Hippocampal formation (tissue), 2 donors: ENCODE measurements at regions not wholly inside any gene's neighbourhood (a gene's known extent, or its start where the extent isn't known, plus 50 kb on each side); places are given as distances from the start of the nearest gene placed in this dataset.

Experiments used
- DNase-seq, 2 donors: peaks; one replicate each; lab custom pipeline; 2025; lab: John Stamatoyannopoulos, UW

- no peak for DNase-seq
These were observed 73.6 kb upstream of the CAST start for GRCh38 chr5:96588539-96588938.

DNA sequence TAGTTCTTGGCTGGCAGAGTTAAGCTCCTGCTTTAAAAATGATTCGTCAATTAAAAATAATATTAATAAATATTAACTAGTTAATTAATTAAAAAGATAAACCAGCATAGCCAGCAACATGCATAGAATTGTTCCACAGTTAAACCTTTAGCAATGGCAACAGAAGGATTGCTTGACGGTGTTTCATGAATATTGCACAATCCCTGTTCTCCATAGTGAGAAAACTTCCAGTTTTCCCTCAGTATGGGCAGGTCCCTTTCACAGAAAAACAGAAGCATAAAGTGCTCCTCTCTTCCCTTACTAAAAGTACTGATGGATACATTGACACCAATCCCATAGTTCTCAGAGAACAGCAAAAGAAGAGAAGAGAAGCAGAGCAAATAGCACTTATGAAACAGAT is 71.4 kb upstream of the CAST start:
- DNase-seq, result no peak

DNA sequence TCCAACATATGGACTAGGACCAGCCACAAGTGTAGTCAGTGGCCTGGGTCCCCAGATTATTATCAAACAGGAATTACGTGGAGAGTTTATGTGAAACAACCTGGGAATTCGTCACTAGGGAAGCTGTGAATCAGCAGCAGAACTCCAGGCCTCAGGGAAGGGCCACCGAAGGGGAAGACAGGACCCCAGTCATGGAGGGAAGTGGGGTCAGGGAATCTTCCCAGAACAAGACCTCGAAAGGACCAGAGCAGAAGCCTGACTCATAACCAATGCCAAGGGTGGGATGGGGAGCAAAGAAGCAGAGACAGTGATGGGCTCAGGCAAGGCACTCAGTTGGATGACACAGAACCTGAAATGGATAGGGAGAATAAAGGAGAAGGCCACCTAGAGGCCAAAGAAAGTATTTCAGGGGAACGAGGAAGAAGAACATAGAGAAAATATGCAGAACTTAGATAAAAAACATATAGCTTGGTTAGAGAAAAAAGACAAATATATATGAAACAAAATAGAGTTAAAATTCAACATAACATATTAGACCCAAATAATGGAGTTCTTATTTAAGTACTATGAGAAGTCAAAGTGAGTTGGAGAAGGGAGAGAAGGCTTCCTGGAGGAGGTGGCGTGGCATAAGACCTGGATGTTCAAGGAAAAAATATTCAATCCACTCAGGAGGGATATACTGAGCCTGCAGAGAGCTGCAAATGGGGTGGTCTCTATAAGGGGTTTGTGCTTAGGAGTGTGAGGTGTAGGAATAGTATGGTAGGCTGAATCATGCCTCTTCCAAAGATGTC is 66.7 kb upstream of the CAST start:
- DNase-seq, result no peak

DNA sequence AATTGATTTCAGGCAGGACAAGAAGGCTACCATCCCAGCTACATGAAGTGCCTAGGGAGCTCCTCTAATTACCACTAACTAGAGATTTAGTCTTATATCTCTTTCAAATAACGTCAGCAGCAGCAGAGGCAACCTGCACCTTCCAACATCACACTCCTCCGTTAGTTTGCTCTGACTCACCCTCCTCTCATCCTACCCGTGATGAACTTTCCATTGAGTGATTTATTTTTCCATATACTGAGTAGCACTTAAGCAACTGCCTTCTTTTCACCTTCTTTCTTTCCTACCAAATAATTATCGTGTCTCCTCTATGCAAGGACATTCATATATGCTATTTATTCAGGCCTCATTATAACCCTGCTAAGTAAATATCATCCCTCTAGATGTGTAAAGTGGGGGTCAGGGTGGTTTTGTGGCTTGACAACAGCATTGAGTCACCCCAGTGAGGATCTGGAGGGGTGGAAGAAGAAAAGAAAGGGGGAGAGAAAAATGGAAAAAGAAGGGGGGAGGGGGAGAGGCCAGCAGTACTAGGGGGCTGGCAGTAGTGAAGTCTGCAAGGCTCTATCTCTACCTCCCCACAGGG is 64.6 kb upstream of the CAST start:
- DNase-seq, result no peak

GRCh38 chr5:96601200-96601599 is 61.0 kb upstream of the CAST start:
- no peak for DNase-seq

DNA sequence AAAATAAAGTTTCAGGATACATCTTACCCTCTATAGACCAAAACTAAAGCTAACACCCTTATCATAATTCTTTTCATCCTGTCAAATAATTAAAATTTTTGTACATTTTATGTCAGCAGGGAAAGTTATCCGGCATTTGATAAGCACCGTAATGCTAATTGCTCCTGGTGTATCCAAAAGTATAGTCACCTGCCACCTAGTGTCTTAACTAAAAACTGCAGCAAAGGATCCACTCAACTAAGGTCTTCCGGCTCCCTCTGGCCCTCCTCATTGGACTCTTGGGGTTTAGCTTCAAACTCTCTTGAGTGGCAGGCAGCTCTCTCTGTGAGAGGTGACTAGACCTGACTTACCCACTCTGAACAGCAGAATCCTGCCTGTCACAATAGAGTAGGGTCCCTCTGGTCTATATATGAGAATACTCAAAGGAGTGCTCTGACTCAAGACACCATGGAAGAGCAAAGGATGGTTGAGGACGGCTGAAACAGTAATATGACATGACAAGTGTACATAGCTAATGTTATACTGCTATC is 60.4 kb upstream of the CAST start:
- peak in 1 of 2 donors; percentile 79 for DNase-seq

DNA sequence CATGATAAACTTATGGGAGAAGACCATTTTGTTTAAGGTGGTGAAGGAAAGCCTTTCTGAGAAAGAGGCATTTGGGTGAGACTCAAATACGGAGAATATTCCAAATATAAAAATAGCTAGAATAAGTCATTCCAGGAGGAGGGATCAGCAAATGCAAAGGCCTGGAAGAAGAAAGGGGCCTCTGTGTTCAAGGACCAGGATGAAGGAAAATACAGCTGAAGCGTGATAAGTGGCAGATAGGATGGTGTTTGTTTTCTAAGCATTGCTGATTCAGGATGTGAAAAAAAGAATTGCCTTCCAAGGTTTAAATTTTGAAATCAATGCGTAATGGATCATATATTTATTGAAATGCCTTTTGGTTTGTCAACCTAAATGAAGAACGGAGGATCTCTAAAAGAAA is 59.4 kb upstream of the CAST start:
- no peak for DNase-seq

DNA sequence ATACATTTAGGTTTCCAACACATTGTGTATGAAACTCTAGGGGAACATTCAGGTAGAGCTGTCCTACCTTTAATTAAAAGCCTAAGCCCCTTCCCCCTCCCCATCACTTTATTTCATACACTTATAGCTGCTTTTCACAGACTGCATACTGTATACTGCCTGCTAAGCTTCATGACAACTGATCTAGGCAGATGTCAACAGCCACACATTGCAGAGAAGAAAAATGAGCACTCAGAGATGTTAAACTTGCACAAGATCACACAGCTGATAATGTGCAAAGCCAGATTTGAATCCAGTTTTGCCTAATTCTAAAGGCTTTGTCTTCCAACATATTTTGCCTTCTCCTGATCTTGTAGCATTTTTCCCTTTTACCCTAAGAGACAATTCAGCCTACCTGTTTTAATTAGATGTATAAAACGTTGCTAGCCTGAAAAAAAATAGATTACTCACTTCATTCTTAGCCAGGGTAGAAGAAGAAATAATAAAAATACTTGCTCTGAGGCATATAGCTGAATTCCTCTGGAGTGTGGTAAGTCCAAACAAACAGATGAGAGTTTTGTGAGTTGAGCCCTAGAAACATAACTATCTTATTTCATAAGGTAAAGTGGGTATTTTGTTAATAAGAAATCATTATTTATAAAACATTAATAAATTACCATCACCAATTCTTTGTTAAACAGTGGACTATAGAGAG is 56.9 kb upstream of the CAST start:
- DNase-seq, result no peak

GRCh38 chr5:96609369-96609768 is 52.8 kb upstream of the CAST start:
- no peak for DNase-seq

DNA sequence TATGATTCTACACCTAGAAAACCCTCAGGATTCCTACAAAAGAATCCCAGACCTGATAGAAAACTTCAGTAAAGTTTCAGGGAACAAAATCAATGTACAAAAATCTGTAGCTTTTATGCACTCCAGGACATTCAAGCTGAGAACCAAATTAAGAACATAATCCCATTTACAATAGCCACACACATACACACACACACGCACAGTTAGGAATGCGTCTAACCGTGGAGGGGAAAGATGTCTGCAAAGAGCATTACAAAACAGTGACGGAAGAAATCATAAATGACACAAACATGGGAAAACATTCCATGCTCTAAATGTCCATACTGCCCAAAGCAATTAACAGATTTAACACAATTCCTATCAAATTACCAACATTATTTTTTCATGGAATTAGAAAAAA is 51.4 kb upstream of the CAST start:
- no peak for DNase-seq

- no peak for DNase-seq
These were observed 50.2 kb upstream of the CAST start for GRCh38 chr5:96611946-96612345.
